Activated CD4-positive, alpha-beta T cell treated with anti-CD3 and anti-CD28 coated beads, Interleukin-10, Interleukin-2, amounts not matched to agents 100 ng/mL and 50 ng/mL, durations not matched to agents 16 hours and 8 hours (primary cell): ENCODE measurements at regions not wholly inside any gene's neighbourhood (a gene's known extent, or its start where the extent isn't known, plus 50 kb on each side); places are given as distances from the start of the nearest gene placed in this dataset.
"Not testable (repeated sequence)": the region's sequence is repeated elsewhere in the genome, so short reads cannot be mapped to it uniquely, and the experiment has no call there.

Experiments
- DNase-seq: peaks from one replicate; pipeline ENCODE4 v3.0.0-alpha.2; 2020

DNA sequence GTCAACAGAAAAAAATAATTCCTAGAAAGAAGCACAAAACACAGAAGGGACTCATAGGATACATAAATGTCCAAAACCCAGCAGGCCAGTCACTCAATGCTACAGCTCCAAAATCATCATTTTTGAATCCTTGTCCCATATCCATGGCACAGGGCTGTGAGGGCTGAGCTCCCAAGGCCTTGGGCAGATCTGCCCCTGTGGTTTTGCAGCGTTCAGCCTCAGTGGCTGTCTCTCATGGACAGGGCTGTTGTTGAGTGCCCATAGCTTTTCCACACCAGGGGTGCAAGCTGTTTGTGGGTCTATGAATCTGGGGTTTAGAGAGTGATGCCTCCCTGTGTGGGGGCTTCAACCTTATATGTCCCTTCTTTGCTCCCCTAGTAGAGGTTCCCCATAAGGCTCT, 243.2 kb downstream of the CWH43 start:
- not testable (repeated sequence) for DNase-seq

DNA sequence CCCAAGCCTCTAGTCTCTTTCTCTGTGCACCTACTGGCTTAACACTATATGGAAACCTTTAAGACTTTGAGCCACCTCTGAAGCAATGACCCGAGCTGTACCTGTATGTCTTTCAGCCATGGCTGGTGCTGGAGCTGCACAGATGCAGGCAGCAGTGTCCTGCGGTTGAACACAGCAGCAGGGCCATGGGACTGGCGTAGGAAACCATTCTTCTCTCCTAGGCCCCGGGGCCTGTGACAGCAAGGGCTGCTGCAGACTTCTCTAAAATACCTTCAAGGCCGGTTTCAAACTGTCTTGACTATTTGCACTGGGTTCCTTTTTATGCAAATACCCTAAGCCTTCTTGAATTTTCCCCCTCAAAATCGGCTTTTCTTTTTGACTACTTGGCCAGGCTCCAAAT, 243.6 kb downstream of the CWH43 start:
- DNase-seq = not testable (repeated sequence)

DNA sequence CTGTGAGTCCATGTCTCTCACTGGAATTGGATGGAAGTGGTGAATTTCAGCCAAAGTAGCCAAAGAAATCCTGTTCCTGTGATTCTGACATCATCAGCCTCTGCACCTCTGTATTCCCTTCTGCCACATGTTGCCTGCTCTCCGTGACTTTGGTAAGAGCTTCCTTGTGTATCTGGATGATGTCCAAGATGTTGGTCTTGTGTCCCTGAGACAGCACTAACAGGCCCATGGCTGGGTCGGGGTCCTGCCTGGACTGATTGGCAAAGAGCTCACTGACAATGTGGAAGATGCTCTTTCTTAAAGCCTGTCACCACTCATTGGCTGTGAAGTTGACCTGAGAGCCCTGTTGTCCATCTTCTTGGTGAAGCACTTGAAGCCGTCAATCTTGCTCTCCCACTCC, 247.3 kb downstream of the CWH43 start:
- not testable (repeated sequence) for DNase-seq

DNA sequence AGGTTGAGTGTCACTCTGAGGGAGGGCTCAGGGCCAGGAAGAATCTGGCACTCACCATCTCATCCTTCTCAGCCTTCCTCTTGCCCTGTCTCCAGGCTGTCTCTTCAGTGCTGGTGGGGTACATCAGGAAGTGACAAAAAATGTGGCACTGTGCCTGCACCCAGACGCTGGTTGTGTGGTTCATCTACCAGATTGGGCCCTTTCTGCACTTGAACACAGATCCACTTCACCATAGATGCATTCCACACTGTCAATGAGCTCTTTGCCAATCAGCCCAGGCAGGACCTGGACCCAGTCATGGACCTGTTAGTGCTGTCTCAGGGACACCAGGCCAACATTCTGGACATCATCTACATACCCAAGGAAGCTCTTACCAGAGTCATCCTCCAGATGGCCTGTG, 247.7 kb downstream of the CWH43 start:
- DNase-seq = not testable (repeated sequence)

DNA sequence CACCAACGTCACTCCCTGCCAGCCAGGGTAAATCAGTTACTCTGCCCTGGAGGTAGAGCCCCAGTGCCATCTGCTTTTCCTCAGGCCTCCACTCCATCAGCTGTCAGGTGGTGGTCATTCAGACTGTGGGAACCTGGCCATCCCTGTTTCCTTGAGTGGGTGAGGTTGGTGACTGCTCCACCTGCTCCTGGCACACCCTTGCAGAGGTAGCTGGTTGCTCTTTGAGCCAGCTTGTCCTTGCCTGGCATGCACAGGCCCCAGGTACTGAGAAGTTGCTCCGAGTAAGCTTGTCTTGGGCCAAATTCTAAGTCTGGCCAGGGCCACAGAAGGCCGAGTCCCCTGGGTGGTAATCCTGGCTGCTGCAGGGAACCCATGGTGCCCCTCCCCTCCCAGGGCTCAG, 248.3 kb downstream of the CWH43 start:
- not testable (repeated sequence) for DNase-seq

DNA sequence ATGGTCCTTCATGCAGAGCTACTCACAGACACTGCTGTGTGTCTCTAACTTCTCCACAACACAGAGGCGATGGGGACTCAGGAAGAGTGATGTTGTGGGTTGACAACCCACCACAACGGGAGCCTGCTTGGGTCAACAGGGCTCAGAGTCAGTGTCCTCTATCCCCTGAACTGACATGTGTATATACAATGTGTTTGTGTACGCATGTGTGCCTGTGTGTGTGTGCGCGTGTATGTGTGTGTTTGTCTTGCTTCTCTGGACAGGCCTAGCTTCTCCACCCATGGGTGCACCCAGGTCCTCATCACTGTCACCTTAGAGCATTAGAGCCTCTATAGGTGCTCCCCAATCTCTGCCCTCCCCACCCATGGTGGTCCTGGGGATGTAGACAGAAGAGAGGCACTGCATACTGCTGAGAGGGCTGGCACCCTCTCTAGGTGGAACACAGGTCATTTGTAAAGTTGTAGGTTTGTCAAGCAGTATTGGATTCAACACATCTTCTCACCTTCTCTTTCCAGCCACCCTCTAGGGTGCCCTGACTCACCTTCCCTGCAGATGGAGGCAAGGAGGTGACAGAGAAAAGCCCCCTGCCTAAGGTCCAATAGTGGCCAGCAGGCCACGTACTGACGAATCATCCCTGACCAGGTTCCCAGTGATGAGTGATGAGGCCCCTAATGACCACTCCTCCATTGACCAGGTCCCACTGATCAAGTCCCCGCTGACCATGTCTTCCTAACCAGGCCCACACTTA, 249.5 kb downstream of the CWH43 start:
- DNase-seq = not testable (repeated sequence)

DNA sequence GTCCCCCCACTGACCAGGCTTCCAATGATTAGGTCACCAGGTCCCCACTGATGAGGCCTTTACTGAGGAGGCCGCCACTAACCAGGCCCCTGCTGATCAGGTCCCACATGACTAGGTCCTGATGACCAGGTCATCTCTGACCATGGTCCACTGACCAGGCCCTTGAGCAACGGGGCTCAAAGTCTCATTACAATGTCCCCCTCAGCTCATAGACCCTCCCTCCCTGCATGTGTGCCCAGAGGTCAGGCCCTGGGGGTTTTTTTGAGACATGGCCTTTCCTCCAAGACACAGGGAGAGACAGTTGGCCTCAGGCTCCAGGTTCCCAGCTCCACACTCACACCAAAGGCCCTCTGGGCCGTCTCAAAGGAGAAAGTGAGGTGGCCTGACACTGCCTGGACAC, 250.4 kb downstream of the CWH43 start:
- not testable (repeated sequence) for DNase-seq

DNA sequence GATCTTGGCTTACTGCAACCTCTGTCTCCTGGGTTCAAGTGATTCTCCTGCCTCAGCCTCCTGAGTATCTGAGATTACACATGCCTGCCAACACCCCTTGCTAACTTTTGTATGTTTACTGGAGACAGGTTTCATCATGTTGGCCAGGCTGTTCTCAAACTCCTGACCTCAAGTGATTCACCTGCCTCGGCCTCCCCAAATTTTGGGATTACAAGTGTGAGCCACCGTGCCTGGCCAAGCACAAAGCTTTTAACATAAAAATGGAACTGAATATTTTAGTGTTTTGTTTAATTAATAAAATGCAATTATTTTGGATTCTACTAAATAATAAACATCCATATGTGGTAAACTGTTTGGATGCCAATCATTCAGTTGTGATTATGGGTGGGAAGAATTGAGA, 255.2 kb downstream of the CWH43 start:
- not testable (repeated sequence) for DNase-seq

DNA sequence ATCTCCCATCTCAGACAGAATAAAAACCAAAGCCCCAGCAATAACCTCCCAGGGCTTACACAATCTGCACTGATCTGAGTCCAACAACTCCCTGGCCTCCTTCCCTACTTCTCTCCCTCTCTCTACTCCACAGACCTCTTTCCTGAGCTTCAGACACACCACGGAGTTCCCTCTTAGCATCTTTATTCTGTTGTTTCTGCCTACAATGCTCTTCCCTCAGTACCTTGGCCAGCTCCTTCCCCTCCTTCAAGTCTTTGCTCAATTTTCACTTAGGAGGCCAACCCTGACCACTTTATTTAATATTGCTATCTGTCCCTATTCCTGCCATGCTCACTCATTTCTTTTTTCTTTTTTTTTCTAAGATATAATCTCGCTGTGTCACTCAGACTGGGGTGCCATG, 276.7 kb downstream of the CWH43 start:
- not testable (repeated sequence) for DNase-seq

DNA sequence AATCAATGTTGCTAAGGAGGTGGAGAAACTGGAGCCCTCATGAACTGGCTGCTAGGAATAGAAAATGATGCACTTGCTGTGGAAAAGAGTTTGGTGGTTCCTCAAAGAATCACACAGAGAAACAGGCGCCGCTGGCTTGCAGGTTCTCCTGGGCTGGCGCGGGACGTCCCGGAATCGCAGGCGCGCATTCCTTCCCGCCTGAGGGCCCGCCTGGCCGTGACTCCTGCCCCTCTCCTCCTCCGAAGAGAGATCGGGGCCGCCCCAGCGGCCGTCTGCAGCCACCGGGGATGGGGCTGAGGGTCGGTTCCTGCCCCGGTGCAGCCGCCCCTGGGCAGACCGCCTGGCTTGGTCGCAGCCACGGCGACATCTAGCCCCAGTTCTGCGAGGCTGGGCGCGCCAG, 284.4 kb downstream of the CWH43 start:
- not testable (repeated sequence) for DNase-seq

DNA sequence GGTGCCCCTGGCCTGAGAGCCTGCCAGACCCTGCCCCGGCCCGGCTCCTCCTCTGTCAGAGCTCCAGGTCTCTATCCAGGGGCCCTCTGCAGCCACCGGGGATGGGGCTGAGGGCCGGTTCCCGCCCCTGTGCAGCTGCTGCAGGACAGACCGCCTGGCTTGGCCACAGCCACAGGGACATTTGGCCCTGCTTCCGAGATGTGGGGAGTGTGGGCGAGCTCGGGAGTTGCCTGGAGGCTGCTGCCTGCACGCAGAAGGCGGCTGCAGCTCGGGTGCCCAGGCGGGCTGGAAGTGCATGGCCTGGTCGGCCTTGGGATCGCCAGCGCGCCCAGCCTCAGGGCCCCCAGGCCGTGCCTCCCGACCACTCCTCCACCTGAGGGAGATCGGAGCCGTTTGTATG, 284.8 kb downstream of the CWH43 start:
- DNase-seq = not testable (repeated sequence)

DNA sequence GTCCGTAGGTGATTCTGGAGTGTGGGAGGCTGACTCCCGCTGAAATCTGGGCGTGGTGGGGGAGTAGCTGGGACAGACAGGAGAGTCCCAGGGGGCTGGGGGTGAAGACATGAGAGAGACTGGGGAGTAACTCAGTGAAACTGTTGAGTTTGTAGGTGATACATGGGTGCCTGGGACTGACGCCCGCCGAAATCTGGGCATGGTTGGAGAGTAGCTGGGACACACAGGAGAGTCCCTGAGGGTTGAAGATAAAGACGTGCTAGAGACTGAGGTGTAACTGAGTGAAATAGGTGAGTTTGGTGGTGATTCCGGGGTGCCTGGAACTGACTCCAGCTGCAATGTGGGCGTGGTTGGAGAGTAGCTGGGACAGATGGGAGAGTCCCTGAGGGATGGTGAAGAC, 299.8 kb downstream of the CWH43 start:
- DNase-seq = not testable (repeated sequence)

DNA sequence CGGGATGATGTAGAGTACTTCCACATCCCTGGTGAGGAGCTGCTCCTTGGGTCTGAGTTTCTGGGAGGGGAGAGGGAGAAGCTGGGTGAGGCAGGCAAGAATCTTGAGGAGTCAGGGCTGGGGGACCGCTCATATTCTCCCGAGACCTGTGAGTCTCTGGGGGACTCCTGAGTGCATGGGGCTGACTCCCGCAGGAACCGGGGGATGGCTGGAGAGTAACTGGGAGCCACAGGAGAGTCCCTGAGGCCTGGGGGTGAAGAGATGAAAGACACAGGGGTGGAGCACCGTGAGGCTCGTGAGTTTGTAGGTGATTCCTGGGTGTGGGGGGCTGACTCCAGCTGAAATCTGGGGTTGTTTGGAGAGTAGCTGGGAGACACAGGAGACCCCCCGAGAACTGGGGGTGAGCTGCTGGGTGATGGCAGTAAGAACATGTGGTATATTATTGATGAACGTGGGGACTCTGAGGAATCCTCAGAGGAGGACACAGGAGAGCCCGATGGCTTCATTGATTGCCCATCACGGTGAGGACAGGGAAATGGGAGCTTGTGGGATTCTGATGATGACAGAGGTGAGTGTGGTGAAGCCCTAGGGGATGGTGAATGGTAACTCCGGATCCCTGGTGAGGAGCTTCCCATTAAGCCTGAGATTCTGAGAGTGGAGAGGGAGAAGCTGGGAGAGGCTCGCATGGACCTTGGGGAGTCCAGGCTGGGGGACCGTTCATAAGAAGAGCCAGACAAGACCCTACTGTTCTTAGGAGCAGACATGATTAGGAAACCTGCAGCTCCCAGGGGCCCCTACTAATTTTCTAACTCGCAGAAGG, 301.1 kb downstream of the CWH43 start:
- DNase-seq = not testable (repeated sequence)

DNA sequence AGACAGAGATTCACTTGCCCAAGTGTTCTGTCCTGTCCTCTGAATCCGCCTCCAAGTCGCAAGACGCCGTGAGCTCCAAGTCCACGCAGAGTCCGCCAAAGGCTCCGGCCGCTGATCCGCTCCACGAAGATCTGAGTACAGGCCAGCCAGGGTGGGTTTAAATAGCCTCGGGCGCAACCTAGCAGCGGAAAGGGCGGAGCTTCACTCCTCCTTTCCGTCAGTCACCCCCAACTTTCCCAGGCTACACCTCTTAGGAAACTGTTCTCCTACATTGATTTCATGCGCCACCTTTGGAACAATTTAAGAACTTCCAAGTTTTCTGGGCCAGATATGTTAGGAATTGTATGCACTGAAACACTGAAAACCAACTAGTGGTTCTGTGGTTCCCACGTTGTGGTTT, 301.8 kb downstream of the CWH43 start:
- peak; percentile 4 for DNase-seq

DNA sequence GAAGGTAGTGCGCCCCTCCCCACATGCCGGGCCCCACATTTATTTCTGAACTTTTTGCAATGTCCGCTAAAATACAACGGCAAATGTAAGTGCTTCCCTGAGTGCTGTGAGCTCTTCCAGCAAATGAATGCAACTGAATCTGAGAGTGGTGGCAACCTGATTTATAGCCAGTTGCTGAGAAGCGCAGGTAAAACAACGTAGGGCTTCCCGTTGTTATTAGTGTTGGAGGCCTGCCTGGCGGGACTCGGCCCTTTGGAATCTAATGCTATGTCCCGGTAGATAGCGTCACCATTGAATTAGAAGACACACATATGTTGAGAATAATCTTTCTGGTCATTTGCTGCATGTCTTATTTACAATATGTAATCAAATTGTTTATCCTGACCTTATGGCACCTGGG, 302.7 kb downstream of the CWH43 start:
- DNase-seq = not testable (repeated sequence)

DNA sequence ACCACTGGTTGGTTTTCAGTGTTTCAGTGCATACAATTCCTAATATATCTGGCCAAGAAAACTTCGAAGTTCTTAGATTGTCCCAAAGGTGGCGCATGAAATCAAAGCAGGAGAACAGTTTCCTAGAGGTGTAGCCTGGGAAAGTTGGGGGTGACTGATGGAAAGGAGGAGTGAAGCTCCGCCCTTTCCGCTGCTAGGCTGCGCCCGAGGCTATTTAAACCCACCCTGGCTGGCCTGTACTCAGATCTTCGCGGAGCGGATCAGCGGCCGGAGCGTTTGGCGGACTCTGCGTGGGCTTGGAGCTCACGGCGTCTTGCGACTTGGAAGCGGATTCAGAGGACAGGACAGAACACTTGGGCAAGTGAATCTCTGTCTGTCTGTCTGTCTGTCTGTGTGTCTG, 328.7 kb downstream of the CWH43 start:
- DNase-seq = not testable (repeated sequence)

DNA sequence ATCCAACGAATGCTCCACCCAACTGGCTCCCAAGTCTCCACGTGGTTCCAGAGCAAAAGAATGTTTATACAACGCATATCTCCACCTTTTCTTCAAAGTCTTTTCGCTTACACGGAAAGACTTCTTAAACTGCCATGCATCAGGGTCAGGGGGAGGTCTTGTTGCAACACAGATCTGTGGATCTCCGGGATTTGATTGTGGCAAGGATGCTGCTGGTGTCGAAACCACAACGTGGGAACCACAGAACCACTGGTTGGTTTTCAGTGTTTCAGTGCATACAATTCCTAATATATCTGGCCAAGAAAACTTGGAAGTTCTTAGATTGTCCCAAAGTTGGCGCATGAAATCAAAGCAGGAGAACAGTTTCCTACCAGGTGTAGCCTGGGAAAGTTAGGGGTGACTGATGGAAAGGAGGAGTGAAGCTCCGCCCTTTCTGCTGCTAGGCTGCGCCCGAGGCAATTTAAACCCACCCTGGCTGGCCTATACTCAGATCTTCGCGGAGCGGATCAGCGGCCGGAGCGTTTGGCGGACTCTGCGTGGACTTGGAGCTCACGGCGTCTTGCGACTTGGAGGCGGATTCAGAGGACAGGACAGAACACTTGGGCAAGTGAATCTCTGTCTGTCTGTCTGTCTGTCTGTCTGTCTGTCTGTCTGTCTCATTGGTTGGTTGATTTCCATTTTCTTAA, 334.8 kb downstream of the CWH43 start:
- not testable (repeated sequence) for DNase-seq

DNA sequence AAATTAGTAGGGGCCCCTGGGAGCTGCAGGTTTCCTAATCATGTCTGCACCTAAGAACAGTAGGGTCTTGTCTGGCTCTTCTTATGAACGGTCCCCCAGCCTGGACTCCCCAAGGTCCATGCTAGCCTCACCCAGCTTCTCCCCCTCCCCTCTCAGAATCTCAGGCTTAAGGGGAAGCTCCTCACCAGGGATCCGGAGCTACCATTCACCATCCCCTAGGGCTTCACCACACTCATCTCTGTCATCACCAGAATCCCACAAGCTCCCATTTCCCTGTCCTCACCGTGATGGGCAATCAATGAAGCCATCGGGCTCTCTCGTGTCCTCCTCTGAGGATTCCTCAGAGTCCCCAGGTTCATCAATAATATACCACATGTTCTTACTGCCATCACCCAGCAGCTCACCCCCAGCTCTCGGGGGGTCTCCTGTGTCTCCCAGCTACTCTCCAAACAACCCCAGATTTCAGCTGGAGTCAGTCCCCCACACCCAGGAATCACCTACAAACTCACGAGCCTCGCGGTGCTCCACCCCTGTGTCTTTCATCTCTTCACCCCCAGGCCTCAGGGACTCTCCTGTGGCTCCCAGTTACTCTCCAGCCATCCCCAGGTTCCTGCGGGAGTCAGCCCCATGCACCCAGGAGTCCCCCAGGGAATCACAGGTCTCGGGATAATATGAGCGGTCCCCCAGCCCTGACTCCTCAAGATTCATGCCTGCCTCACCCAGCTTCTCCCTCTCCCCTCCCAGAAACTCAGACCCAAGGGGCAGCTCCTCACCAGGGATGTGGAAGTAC, 335.6 kb downstream of the CWH43 start:
- not testable (repeated sequence) for DNase-seq

DNA sequence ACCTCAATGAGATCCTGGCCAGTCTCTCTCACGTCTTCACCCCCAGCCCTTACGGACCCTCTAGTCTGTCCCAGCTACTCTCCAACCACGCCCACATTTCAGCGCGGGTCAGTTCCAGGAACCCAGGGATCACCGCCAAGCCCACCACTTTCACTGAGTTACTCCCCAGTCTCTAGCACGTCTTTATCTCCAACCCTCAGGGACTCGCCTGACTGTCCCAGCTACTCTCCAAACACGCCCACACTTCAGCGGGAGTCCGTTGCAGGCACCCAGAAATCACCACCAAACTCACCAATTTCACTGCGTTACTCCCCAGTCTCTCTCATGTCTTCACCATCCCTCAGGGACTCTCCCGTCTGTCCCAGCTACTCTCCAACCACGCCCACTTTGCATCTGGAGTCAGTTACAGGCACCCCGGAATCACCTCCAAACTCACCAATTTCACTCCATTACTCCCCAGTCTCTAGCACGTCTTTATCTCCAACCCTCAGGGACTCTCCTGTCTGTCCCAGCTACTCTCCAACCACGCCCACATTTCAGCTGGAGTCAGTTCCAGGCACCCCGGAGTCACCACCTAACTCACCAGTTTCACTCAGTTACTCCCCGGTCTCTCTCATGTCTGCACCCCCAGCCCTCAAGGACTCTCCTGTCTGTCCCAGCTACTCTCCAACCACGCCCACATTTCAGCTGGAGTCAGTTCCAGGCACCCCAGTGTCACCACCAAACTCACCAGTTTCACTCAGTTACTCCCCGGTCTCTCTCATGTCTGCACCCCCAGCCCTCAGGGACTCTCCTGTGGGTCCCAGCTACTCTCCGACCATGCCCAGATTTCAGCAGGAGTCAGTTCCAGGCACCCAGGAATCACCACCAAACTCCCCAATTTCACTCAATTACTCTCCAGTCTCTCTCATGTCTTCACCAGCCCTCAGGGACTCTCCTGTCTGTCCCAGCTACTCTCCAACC, 336.8 kb downstream of the CWH43 start:
- not testable (repeated sequence) for DNase-seq

DNA sequence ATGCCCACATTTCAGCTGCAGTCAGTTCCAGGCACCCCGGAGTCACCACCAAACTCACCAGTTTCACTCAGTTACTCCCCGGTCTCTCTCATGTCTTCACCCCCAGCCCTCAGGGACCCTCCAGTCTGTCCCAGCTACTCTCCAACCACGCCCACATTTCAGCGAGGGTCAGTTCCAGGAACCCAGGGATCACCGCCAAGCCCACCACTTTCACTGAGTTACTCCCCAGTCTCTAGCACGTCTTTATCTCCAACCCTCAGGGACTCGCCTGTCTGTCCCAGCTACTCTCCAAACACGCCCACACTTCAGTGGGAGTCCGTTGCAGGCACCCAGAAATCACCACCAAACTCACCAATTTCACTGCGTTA, 337.5 kb downstream of the CWH43 start:
- not testable (repeated sequence) for DNase-seq
